ENCODE measurements at regions not wholly inside any gene's neighbourhood (a gene's known extent, or its start where the extent isn't known, plus 50 kb on each side); places are given as distances from the start of the nearest gene placed in this dataset.

DNA sequence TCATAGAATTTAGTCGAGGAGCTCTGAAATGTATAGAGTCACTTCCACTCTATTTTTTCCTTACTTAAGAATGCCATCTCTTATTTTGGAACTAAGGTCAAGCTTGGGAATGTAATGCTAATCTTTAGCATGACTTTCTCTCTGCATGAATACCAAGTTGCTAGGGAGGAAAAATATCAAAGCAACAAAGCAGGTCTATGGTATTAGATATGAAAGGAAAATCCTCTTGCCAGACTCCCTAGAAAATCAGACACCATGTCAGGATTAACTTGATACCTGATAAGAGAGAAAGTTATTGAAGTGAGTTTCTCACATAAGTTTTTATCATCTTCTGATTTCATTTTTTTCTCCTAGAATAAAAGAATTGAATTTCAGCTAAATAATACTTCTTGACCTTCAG is 341.7 kb upstream of the ZNF804A start:
- H3K4me1 ChIP-seq, result no peaks in the 10 kb centered on the region
- 81 to 90% methylated on average over 1 of the region's 1 CpG for WGBS, 2 donors
- no peak overlapping the region for H3K4me3 ChIP-seq (replicated peaks in 1 of 3)
- H3K27ac ChIP-seq, result no peak overlapping the region
- H3K9me3 ChIP-seq, result no peaks in the 10 kb centered on the region
- TF ChIP-seq, protein P1, sequence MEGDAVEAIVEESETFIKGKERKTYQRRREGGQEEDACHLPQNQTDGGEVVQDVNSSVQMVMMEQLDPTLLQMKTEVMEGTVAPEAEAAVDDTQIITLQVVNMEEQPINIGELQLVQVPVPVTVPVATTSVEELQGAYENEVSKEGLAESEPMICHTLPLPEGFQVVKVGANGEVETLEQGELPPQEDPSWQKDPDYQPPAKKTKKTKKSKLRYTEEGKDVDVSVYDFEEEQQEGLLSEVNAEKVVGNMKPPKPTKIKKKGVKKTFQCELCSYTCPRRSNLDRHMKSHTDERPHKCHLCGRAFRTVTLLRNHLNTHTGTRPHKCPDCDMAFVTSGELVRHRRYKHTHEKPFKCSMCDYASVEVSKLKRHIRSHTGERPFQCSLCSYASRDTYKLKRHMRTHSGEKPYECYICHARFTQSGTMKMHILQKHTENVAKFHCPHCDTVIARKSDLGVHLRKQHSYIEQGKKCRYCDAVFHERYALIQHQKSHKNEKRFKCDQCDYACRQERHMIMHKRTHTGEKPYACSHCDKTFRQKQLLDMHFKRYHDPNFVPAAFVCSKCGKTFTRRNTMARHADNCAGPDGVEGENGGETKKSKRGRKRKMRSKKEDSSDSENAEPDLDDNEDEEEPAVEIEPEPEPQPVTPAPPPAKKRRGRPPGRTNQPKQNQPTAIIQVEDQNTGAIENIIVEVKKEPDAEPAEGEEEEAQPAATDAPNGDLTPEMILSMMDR (IDR thresholded peaks at IDR 0.05), result no peak
- TF ChIP-seq POLR2A (IDR thresholded peaks at IDR 0.05), result no peak
- no peak for DNase-seq
- no peaks in the 10 kb centered on the region for H3K36me3 ChIP-seq
- H3K27me3 ChIP-seq, result no peaks in the 10 kb centered on the region
- intact Hi-C loops (cut with DNase I), result no loop called here

DNA sequence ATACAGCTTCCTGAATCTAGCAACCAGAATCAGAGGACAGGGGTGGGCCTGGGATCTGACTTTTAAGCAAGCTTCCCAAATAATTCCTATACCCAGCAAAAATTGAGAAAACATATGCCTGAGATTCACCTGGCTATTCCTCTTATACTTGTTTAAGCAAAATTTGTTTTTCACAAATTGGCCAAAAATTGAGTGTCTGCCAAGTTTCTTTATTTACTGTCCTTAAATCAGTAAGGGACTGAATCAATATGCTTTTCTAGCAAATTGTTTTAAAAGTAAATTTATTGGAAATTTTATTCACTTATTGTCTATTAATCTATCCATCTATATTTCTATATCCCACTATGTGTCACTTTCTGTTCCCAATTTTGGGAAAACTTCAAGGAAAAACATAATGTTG is 337.0 kb upstream of the ZNF804A start:
- Histone ChIP-seq H3K27ac (no peak overlapping the region), H3K4me3 (replicated peaks in 1 of 3) (no peak overlapping the region), H3K9me3 (no peaks in the 10 kb centered on the region), H3K36me3 (no peaks in the 10 kb centered on the region), H3K27me3 (no peaks in the 10 kb centered on the region), H3K4me1 (no peaks in the 10 kb centered on the region)
- no peak for DNase-seq
- intact Hi-C loops (cut with DNase I), result no loop called here
- TF ChIP-seq, protein P1 (IDR thresholded peaks at IDR 0.05), result no peak
- TF ChIP-seq POLR2A (IDR thresholded peaks at IDR 0.05), result no peak

DNA sequence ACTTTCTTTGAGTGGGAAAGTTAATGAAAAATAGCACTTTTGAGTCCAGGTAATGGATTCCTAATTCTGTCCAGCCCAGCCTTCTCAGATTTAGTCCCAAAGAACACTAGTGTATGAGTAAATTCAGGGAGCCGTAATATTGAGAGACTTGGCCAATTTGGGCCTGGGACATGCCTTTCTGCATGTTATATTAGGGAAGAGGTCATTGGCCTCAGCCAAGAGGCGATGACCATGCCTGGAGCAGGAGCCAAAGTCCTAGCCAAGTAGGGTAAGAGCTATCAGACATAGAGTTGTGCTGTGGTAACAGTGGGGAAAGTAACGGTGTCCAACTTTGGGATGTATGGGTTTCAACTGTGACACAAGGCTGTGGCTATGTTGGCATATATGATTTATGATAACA is 336.5 kb upstream of the ZNF804A start:
- H3K27ac ChIP-seq, result no peak overlapping the region
- H3K9me3 ChIP-seq, result no peaks in the 10 kb centered on the region
- no peak overlapping the region for H3K4me3 ChIP-seq (replicated peaks in 1 of 3)
- H3K4me1 ChIP-seq, result no peaks in the 10 kb centered on the region
- WGBS, 2 donors, result 72 to 92% methylated on average over 3 of the region's 3 CpGs
- H3K36me3 ChIP-seq, result no peaks in the 10 kb centered on the region
- DNase-seq, result no peak
- no peaks in the 10 kb centered on the region for H3K27me3 ChIP-seq
- no peak for TF ChIP-seq POLR2A (IDR thresholded peaks at IDR 0.05)
- TF ChIP-seq, protein P1 (IDR thresholded peaks at IDR 0.05), result no peak
- intact Hi-C loops (cut with DNase I), result no loop called here

DNA sequence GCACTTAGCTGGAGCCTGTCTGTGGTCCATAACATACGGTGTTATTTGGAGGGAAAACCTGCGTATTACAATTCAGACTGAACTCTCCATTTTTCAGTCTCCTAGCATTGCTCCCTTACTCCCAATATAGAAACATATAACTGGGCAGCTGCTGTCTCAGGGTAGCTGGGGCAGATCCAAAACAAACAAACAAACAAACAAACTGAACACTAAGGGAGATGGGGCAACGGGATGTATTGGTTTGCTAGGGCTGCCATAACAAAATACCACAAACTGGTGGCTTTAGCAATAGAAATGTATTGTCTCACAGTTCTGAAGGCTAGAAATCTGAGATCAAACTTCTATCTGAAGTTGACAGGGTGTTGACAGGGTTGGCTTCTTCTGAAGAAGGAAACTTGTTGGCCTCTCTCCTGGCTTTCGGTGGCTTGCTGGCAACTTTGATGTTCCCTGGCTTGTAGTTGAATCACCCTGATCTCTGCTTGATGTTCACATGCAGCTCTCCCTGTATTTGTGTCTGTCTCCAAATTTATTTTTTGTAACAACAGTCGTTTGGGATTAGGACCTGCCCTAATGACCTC is 329.3 kb upstream of the ZNF804A start:
- H3K4me3 ChIP-seq (replicated peaks in 1 of 3), result no peak overlapping the region
- no peak overlapping the region for H3K27ac ChIP-seq
- 75 to 84% methylated on average over 5 of the region's 5 CpGs for WGBS, 2 donors
- no peaks in the 10 kb centered on the region for H3K9me3 ChIP-seq
- no peaks in the 10 kb centered on the region for H3K4me1 ChIP-seq
- no peaks in the 10 kb centered on the region for H3K27me3 ChIP-seq
- intact Hi-C loops (cut with DNase I), result no loop called here
- H3K36me3 ChIP-seq, result no peaks in the 10 kb centered on the region
- no peak for TF ChIP-seq POLR2A (IDR thresholded peaks at IDR 0.05)
- TF ChIP-seq, protein P1 (IDR thresholded peaks at IDR 0.05), result no peak
- DNase-seq, result no peak

DNA sequence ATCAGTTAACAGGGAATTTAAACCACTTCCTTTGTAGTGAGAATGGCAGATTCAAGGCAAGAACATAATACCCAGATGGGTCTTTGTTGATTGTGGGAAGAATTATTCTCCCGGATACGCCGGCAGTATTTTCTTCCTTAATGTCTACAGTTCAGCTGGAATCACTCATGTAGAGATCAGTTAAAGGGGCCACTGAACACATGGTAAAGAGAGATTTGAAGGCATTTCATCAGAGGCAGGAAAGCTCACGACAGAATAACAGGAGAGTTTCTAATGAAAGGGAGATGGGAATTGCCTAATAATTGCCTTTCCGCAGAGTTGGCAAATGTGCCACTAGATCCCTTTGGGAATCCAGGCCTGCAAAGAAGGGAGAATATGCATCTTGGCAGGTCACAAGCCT is 327.7 kb upstream of the ZNF804A start:
- no peaks in the 10 kb centered on the region for H3K4me1 ChIP-seq
- no peak overlapping the region for H3K27ac ChIP-seq
- intact Hi-C loops (cut with DNase I), result no loop called here
- no peak overlapping the region for H3K4me3 ChIP-seq (replicated peaks in 1 of 3)
- no peak for DNase-seq
- H3K36me3 ChIP-seq, result no peaks in the 10 kb centered on the region
- H3K27me3 ChIP-seq, result no peaks in the 10 kb centered on the region
- no peaks in the 10 kb centered on the region for H3K9me3 ChIP-seq
- 70 to 74% methylated on average over 5 of the region's 5 CpGs for WGBS, 2 donors
- no peak for TF ChIP-seq POLR2A (IDR thresholded peaks at IDR 0.05)

DNA sequence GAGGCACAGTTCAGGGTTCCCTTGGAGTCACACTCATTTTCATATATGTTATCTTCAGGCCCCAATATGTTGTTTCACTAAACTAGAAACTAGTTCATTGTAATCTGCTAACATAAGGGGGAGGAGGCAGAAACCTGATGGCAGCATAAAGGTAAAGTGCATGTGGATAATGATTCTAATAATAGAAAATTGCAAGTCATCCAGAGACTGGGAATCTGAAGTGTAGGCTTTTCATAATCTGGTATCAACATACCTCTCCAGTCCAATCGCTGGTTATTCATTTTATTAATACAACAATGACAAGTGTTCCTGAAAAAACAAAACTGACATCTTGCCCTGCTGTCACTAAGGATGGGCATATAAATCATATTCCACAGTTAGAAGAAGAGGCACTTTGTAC is 326.3 kb upstream of the ZNF804A start:
- TF ChIP-seq, protein P1 (IDR thresholded peaks at IDR 0.05), result no peak
- no peak overlapping the region for H3K4me3 ChIP-seq (replicated peaks in 1 of 3)
- intact Hi-C loops (cut with DNase I), result no loop called here
- no peaks in the 10 kb centered on the region for H3K36me3 ChIP-seq
- H3K4me1 ChIP-seq, result no peaks in the 10 kb centered on the region
- no peaks in the 10 kb centered on the region for H3K9me3 ChIP-seq
- H3K27me3 ChIP-seq, result no peaks in the 10 kb centered on the region
- DNase-seq, result no peak
- H3K27ac ChIP-seq, result no peak overlapping the region
- 47 to 74% methylated on average over 1 of the region's 1 CpG for whole genome bisulfite sequencing, 2 donors

All from thyroid gland (tissue), 4 donors.